22Rv1 (cell line): ENCODE measurements at regions not wholly inside any gene's neighbourhood (a gene's known extent, or its start where the extent isn't known, plus 50 kb on each side); places are given as distances from the start of the nearest gene placed in this dataset.

ENCODE experiments used
- ZFX ChIP-seq: fragments of 450-650 bp; IDR thresholded peaks from 2 replicates; pipeline ENCODE4 v1.6.1; 2017; ENCODE audit warnings: antibody characterized with exemption, borderline replicate concordance
- TF ChIP-seq, protein P1 (sequence below): fragments of 450-650 bp; IDR thresholded peaks from 2 replicates; pipeline ENCODE4 v1.5.1; 2017; ENCODE audit warnings: mild to moderate bottlenecking

DNA sequence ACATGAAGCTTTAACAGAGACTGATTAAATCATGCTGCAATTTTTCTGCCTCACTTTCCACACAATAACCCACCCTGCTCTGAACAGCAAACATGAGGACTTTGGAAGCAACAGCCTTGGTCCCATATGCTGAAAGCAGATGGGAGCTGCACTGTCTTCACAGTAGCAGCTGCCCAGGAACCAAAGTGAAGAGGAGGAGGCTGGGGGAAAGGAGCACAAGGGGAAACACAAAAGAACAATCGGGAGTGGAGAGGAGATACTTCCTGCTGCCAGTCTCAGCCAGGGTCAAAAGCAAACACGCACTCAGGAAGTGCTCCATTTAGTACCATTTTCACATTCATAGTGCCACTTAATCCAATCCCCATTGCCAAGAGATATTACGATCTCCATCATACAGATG, 183.3 kb upstream of the PUM3 start:
- TF ChIP-seq, protein P1, sequence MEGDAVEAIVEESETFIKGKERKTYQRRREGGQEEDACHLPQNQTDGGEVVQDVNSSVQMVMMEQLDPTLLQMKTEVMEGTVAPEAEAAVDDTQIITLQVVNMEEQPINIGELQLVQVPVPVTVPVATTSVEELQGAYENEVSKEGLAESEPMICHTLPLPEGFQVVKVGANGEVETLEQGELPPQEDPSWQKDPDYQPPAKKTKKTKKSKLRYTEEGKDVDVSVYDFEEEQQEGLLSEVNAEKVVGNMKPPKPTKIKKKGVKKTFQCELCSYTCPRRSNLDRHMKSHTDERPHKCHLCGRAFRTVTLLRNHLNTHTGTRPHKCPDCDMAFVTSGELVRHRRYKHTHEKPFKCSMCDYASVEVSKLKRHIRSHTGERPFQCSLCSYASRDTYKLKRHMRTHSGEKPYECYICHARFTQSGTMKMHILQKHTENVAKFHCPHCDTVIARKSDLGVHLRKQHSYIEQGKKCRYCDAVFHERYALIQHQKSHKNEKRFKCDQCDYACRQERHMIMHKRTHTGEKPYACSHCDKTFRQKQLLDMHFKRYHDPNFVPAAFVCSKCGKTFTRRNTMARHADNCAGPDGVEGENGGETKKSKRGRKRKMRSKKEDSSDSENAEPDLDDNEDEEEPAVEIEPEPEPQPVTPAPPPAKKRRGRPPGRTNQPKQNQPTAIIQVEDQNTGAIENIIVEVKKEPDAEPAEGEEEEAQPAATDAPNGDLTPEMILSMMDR: no peak
- no peak for TF ChIP-seq ZFX
